Activated CD8-positive, alpha-beta T cell treated with anti-CD3 and anti-CD28 coated beads for 36 hours (primary cell): ENCODE measurements at regions not wholly inside any gene's neighbourhood (a gene's known extent, or its start where the extent isn't known, plus 50 kb on each side); places are given as distances from the start of the nearest gene placed in this dataset.

ENCODE experiments used
- ATAC-seq: fragments of 200-7000 bp; cut with Tn5 transposase; one replicate; pipeline ENCODE4 v1.10.0; 2021; ENCODE audit warnings: mild to moderate bottlenecking, moderate library complexity
- CTCF ChIA-PET: fragments of 350-600 bp; sonication (Branson Sonifier 250); formaldehyde crosslinking; loops from one replicate; lab custom pipeline; 2021; ENCODE audit warnings: antibody characterized with exemption; lab: Charles Lee
- POLR2A ChIA-PET: fragments of 350-600 bp; sonication (Branson Sonifier 250); formaldehyde crosslinking; loops from one replicate; lab custom pipeline; 2021; ENCODE audit warnings: antibody characterized with exemption; lab: Charles Lee
- DNase-seq: peaks from one replicate; pipeline ENCODE4 v3.0.0-alpha.2; 2020
- H3K27ac Mint-ChIP-seq: one replicate; pipeline ENCODE4 v1.8.0; 2021; ENCODE audit warnings: mild to moderate bottlenecking, mixed read lengths
- H3K27me3 Mint-ChIP-seq: one replicate; pipeline ENCODE4 v1.8.0; 2021; ENCODE audit warnings: mixed read lengths
- H3K36me3 Mint-ChIP-seq: one replicate; pipeline ENCODE4 v1.8.0; 2021; ENCODE audit warnings: low read depth, mixed read lengths
- H3K4me1 Mint-ChIP-seq: one replicate; pipeline ENCODE4 v1.8.0; 2021; ENCODE audit warnings: low read depth, mixed read lengths
- H3K4me3 Mint-ChIP-seq: one replicate; pipeline ENCODE4 v1.8.0; 2021; ENCODE audit warnings: mild to moderate bottlenecking, moderate library complexity, mixed read lengths
- H3K9me3 Mint-ChIP-seq: one replicate; pipeline ENCODE4 v1.8.0; 2021; ENCODE audit warnings: mixed read lengths
- CTCF ChIP-seq: fragments of 200-600 bp; IDR thresholded peaks from one replicate; pipeline ENCODE4 v1.8.0; 2022; ENCODE audit warnings: antibody characterized with exemption, mild to moderate bottlenecking
- intact Hi-C: fragments of 100-400 bp; cut with micrococcal nuclease; formaldehyde crosslinking; loops from one replicate; pipeline ENCODE4 v1.10.0; 2022

DNA sequence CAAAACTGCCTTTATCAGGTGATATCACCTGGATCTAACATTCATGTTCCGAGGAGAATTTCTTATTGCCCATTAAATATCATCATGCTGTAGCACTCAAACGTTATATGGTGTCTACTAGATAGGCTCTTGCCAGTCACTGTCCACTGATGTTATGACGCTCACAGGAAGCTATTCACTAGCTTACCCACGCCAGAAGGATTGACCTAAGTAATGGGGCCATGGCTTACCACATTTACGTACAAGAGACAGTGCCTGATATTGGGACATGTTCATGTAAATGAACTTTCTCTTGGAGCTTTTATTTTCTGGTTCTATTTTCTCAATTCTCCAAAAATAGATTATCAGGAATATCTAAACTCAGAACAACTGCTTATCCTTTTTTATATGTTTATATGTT lies 91.7 kb upstream of the NAALADL2 start:
- H3K4me1 Mint-ChIP-seq, result no peaks in the 10 kb centered on the region
- no peak overlapping the region for H3K4me3 Mint-ChIP-seq
- DNase-seq, result no peak
- TF ChIP-seq CTCF, result no peak
- no peaks in the 10 kb centered on the region for H3K9me3 Mint-ChIP-seq
- POLR2A ChIA-PET, result no interaction called here
- no peaks in the 10 kb centered on the region for H3K27me3 Mint-ChIP-seq
- H3K27ac Mint-ChIP-seq, result no peak overlapping the region
- intact Hi-C loops, result no loop called here
- CTCF ChIA-PET, result no interaction called here
- no peaks in the 10 kb centered on the region for H3K36me3 Mint-ChIP-seq
- ATAC-seq, result no peak

DNA sequence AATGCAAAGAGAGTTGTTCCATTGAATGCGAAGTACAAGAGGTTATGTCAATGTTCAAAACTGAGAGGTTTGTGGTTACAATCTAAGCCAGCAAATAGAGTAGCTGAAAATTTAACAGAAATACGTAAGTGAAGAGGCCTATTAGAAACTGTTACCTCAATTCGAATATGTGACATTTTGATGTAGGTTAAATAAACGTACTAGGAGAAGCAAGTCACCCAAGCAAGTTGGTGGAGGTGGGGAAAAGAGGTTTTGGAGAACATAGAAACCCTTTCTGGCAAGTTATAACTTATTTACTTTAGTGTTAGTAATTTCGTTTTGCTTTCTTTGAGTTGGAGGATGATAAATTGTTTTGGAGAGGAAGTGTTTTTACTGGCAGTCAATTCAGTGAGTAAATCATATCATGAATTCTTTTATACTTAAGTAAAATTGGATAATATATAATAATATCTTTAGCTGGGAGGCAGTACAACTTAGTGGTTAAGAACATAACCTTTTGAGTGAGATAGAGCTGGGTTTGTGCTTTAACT lies 91.2 kb upstream of the NAALADL2 start:
- ChIA-PET CTCF (no interaction called here), POLR2A (no interaction called here)
- no peak for DNase-seq
- intact Hi-C loops, result no loop called here
- no peak for ATAC-seq
- Mint-ChIP-seq H3K4me1 (no peaks in the 10 kb centered on the region), H3K9me3 (no peaks in the 10 kb centered on the region), H3K4me3 (no peak overlapping the region), H3K36me3 (no peaks in the 10 kb centered on the region), H3K27me3 (no peaks in the 10 kb centered on the region), H3K27ac (no peak overlapping the region)
- TF ChIP-seq CTCF, result no peak

GRCh38 chr3:174769171-174769570 lies 90.0 kb upstream of the NAALADL2 start:
- no peak overlapping the region for H3K4me3 Mint-ChIP-seq
- H3K9me3 Mint-ChIP-seq, result no peaks in the 10 kb centered on the region
- no peaks in the 10 kb centered on the region for H3K4me1 Mint-ChIP-seq
- H3K36me3 Mint-ChIP-seq, result no peaks in the 10 kb centered on the region
- TF ChIP-seq CTCF, result no peak
- H3K27me3 Mint-ChIP-seq, result no peaks in the 10 kb centered on the region
- intact Hi-C loops, result no loop called here
- DNase-seq (no peak), ATAC-seq (no peak)
- POLR2A ChIA-PET, result no interaction called here
- H3K27ac Mint-ChIP-seq, result no peak overlapping the region
- CTCF ChIA-PET, result no interaction called here

DNA sequence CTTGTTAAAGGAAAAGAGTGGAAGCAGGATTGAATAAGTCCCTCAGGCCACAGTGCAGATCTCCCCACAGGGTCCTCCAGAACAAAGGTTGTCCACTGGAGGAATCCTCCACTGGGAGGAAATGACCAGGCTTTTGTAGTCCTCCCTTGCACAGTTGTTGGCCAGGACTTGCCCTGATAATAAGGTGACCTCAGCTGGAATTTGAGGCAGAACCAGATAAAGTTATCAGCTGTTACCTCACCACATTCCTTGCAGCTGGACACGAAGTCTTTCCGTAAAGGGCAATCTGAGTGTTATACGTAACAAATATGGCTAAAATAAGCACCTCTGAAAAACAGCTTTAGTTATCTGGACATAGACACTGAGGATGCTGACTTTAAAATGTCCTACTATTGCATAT lies 83.5 kb upstream of the NAALADL2 start:
- ATAC-seq, result no peak
- Mint-ChIP-seq H3K36me3 (no peaks in the 10 kb centered on the region), H3K9me3 (peaks cover 3% of the 10 kb centered on the region), H3K27me3 (no peaks in the 10 kb centered on the region), H3K4me1 (no peaks in the 10 kb centered on the region), H3K27ac (no peak overlapping the region), H3K4me3 (no peak overlapping the region)
- CTCF ChIA-PET, result no interaction called here
- POLR2A ChIA-PET, result no interaction called here
- no peak for TF ChIP-seq CTCF
- no peak for DNase-seq
- intact Hi-C loops, result no loop called here

GRCh38 chr3:174776123-174776522 lies 83.0 kb upstream of the NAALADL2 start:
- POLR2A ChIA-PET, result no interaction called here
- intact Hi-C loops, result no loop called here
- no peak for TF ChIP-seq CTCF
- Mint-ChIP-seq H3K27ac (no peak overlapping the region), H3K36me3 (no peaks in the 10 kb centered on the region), H3K4me3 (no peak overlapping the region), H3K4me1 (no peaks in the 10 kb centered on the region), H3K9me3 (peaks cover 3% of the 10 kb centered on the region), H3K27me3 (no peaks in the 10 kb centered on the region)
- CTCF ChIA-PET, result no interaction called here
- DNase-seq (no peak), ATAC-seq (no peak)
